ENCODE measurements at regions not wholly inside any gene's neighbourhood (a gene's known extent, or its start where the extent isn't known, plus 50 kb on each side); places are given as distances from the start of the nearest gene placed in this dataset.
"Not testable (repeated sequence)": the region's sequence is repeated elsewhere in the genome, so short reads cannot be mapped to it uniquely, and the experiment has no call there.

GRCh38 chr4:26009502-26009901 lies 95.5 kb downstream of the SMIM20 start:
- no peaks in the 10 kb centered on the region for H3K27me3 ChIP-seq
- DNase-seq: no peak
- no peaks in the 10 kb centered on the region for H3K36me3 ChIP-seq
- no peak overlapping the region for H3K27ac ChIP-seq
- H3K9me3 ChIP-seq (replicated peaks): peaks cover 12% of the 10 kb centered on the region
- H3K4me3 ChIP-seq: no peak overlapping the region
- no peaks in the 10 kb centered on the region for H3K4me1 ChIP-seq

- Histone ChIP-seq H3K36me3 (no peaks in the 10 kb centered on the region), H3K9me3 (replicated peaks) (peaks cover 12% of the 10 kb centered on the region), H3K4me3 (no peak overlapping the region), H3K27me3 (no peaks in the 10 kb centered on the region), H3K27ac (no peak overlapping the region), H3K4me1 (peaks cover 5% of the 10 kb centered on the region; the same call in 1 of the 2 replicates)
- no peak for DNase-seq
These were observed 96.3 kb downstream of the SMIM20 start for GRCh38 chr4:26010304-26010703.

- Histone ChIP-seq H3K4me3 (no peak overlapping the region), H3K27ac (no peak overlapping the region), H3K4me1 (peaks cover 9% of the 10 kb centered on the region; the same call in 1 of the 2 replicates), H3K9me3 (replicated peaks) (peaks cover 6% of the 10 kb centered on the region; the same call in 1 of the 2 replicates), H3K36me3 (no peaks in the 10 kb centered on the region), H3K27me3 (no peaks in the 10 kb centered on the region)
- no peak for DNase-seq
These were observed 99.6 kb downstream of the SMIM20 start for GRCh38 chr4:26013629-26014028.

- Histone ChIP-seq H3K27ac (no peak overlapping the region), H3K27me3 (no peaks in the 10 kb centered on the region), H3K4me1 (peaks cover 9% of the 10 kb centered on the region; the same call in 1 of the 2 replicates), H3K4me3 (no peak overlapping the region), H3K36me3 (no peaks in the 10 kb centered on the region), H3K9me3 (replicated peaks) (no peaks in the 10 kb centered on the region)
- peak in 1 of 2 experiments; percentile 26 for DNase-seq
These were observed 101.2 kb downstream of the SMIM20 start for GRCh38 chr4:26015133-26015651.

GRCh38 chr4:26015906-26016305 lies 101.9 kb downstream of the SMIM20 start:
- Histone ChIP-seq H3K27me3 (no peaks in the 10 kb centered on the region), H3K36me3 (no peaks in the 10 kb centered on the region), H3K9me3 (replicated peaks) (no peaks in the 10 kb centered on the region)

GRCh38 chr4:26017531-26017930 lies 103.5 kb downstream of the SMIM20 start:
- no peak overlapping the region for H3K27ac ChIP-seq
- no peak overlapping the region for H3K4me3 ChIP-seq
- H3K4me1 ChIP-seq: peaks cover 13% of the 10 kb centered on the region
- H3K36me3 ChIP-seq: no peaks in the 10 kb centered on the region
- H3K9me3 ChIP-seq (replicated peaks): 0 out of 2 replicates have a peak, but pooled peaks cover 3% of the 10 kb centered on the region
- H3K27me3 ChIP-seq: no peaks in the 10 kb centered on the region
- DNase-seq: no peak

More at GRCh38 chr4:26015906-26016305, 101.9 kb downstream of the SMIM20 start:
- Histone ChIP-seq H3K4me3 (no peak overlapping the region), H3K4me1 (peaks cover 9% of the 10 kb centered on the region; the same call in 1 of the 2 replicates), H3K27ac (no peak overlapping the region)
- DNase-seq: no peak

GRCh38 chr4:26017961-26018700 lies 104.1 kb downstream of the SMIM20 start:
- H3K27ac ChIP-seq; H3K4me3 ChIP-seq; H3K27me3 ChIP-seq; H3K9me3 ChIP-seq (replicated peaks); DNase-seq; H3K36me3 ChIP-seq: not testable (repeated sequence)
- H3K4me1 ChIP-seq: peaks cover 19% of the 10 kb centered on the region

- Histone ChIP-seq H3K27me3 (no peaks in the 10 kb centered on the region), H3K27ac (no peak overlapping the region), H3K4me1 (peaks cover 18% of the 10 kb centered on the region), H3K4me3 (no peak overlapping the region), H3K9me3 (replicated peaks) (0 out of 2 replicates have a peak, but pooled peaks cover 3% of the 10 kb centered on the region), H3K36me3 (no peaks in the 10 kb centered on the region)
- DNase-seq: no peak
These were observed 106.2 kb downstream of the SMIM20 start for GRCh38 chr4:26020083-26020668.

GRCh38 chr4:26020881-26021280 lies 106.9 kb downstream of the SMIM20 start:
- H3K36me3 ChIP-seq: no peaks in the 10 kb centered on the region
- H3K4me1 ChIP-seq: peaks cover 13% of the 10 kb centered on the region; the same call in 1 of the 2 replicates
- DNase-seq: no peak
- no peak overlapping the region for H3K27ac ChIP-seq
- H3K9me3 ChIP-seq (replicated peaks): 0 out of 2 replicates have a peak, but pooled peaks cover 3% of the 10 kb centered on the region
- H3K27me3 ChIP-seq: no peaks in the 10 kb centered on the region
- no peak overlapping the region for H3K4me3 ChIP-seq

GRCh38 chr4:26021417-26022345 lies 107.7 kb downstream of the SMIM20 start:
- DNase-seq: peak in 1 of 2 experiments; percentile 26
- H3K27ac ChIP-seq: no peak overlapping the region

GRCh38 chr4:26022346-26023202 lies 108.6 kb downstream of the SMIM20 start:
- 0 out of 2 replicates have a peak, but pooled peaks cover 3% of the 10 kb centered on the region for H3K9me3 ChIP-seq (replicated peaks)
- peaks cover 13% of the 10 kb centered on the region; the same call in 1 of the 2 replicates for H3K4me1 ChIP-seq
- peak overlapping the region; percentile 12 for H3K4me3 ChIP-seq
- no peaks in the 10 kb centered on the region for H3K36me3 ChIP-seq
- peak; percentile 32 to 60 for DNase-seq
- H3K27ac ChIP-seq: no peak overlapping the region
- no peaks in the 10 kb centered on the region for H3K27me3 ChIP-seq

More at GRCh38 chr4:26021417-26022345, 107.7 kb downstream of the SMIM20 start:
- Histone ChIP-seq H3K4me1 (peaks cover 13% of the 10 kb centered on the region; the same call in 1 of the 2 replicates), H3K36me3 (no peaks in the 10 kb centered on the region), H3K9me3 (replicated peaks) (0 out of 2 replicates have a peak, but pooled peaks cover 3% of the 10 kb centered on the region), H3K4me3 (peak overlapping the region; percentile 12), H3K27me3 (no peaks in the 10 kb centered on the region)

GRCh38 chr4:26023203-26023972 lies 109.4 kb downstream of the SMIM20 start:
- H3K36me3 ChIP-seq: no peaks in the 10 kb centered on the region
- no peaks in the 10 kb centered on the region for H3K27me3 ChIP-seq
- DNase-seq: no peak
- H3K4me3 ChIP-seq: no peak overlapping the region
- H3K9me3 ChIP-seq (replicated peaks): 0 out of 2 replicates have a peak, but pooled peaks cover 3% of the 10 kb centered on the region
- peaks cover 13% of the 10 kb centered on the region; the same call in 1 of the 2 replicates for H3K4me1 ChIP-seq
- no peak overlapping the region for H3K27ac ChIP-seq

GRCh38 chr4:26024079-26024478 lies 110.1 kb downstream of the SMIM20 start:
- H3K27ac ChIP-seq: no peak overlapping the region
- no peak overlapping the region for H3K4me3 ChIP-seq
- H3K9me3 ChIP-seq (replicated peaks): 0 out of 2 replicates have a peak, but pooled peaks cover 3% of the 10 kb centered on the region
- H3K4me1 ChIP-seq: peaks cover 13% of the 10 kb centered on the region; the same call in 1 of the 2 replicates
- no peak for DNase-seq
- no peaks in the 10 kb centered on the region for H3K36me3 ChIP-seq
- no peaks in the 10 kb centered on the region for H3K27me3 ChIP-seq
